ENCODE measurements at regions not wholly inside any gene's neighbourhood (a gene's known extent, or its start where the extent isn't known, plus 50 kb on each side); places are given as distances from the start of the nearest gene placed in this dataset.

GRCh38 chr6:9766240-9766915 is 648.5 kb downstream of the TFAP2A start:
- no peaks in the 10 kb centered on the region for H3K9me3 ChIP-seq (ENCODE audit: low read depth)
- no peaks in the 10 kb centered on the region for H3K36me3 ChIP-seq
- peak in 1 of 2 donors; percentile 66 for DNase-seq (ENCODE audit: low read depth in 1 of 2, low spot score in 1 of 2)
- no peak overlapping the region for H3K4me3 ChIP-seq
- H3K4me1 ChIP-seq (ENCODE audit: low read depth) = no peaks in the 10 kb centered on the region
- no peak for TF ChIP-seq CTCF (IDR thresholded peaks at IDR 0.05; ENCODE audit: low read depth, low read length)
- H3K27me3 ChIP-seq = no peaks in the 10 kb centered on the region
- H3K27ac ChIP-seq = no peak overlapping the region

- DNase-seq (ENCODE audit: low read depth in 1 of 2, low spot score in 1 of 2) = no peak
- Histone ChIP-seq H3K27me3 (no peaks in the 10 kb centered on the region), H3K4me3 (no peak overlapping the region), H3K9me3 (ENCODE audit: low read depth) (no peaks in the 10 kb centered on the region), H3K36me3 (no peaks in the 10 kb centered on the region), H3K4me1 (ENCODE audit: low read depth) (no peaks in the 10 kb centered on the region), H3K27ac (no peak overlapping the region)
- no peak for TF ChIP-seq CTCF (IDR thresholded peaks at IDR 0.05; ENCODE audit: low read depth, low read length)
These were observed 653.7 kb downstream of the TFAP2A start for GRCh38 chr6:9761220-9761619.

- Histone ChIP-seq H3K4me3 (no peak overlapping the region), H3K4me1 (ENCODE audit: low read depth) (no peaks in the 10 kb centered on the region), H3K9me3 (ENCODE audit: low read depth) (no peaks in the 10 kb centered on the region), H3K27ac (no peak overlapping the region), H3K36me3 (no peaks in the 10 kb centered on the region), H3K27me3 (no peaks in the 10 kb centered on the region)
- no peak for DNase-seq (ENCODE audit: low read depth in 1 of 2, low spot score in 1 of 2)
- TF ChIP-seq CTCF (IDR thresholded peaks at IDR 0.05; ENCODE audit: low read depth, low read length) = no peak
These were observed 660.4 kb downstream of the TFAP2A start for GRCh38 chr6:9754515-9754914.

- H3K4me3 ChIP-seq = no peak overlapping the region
- no peak for TF ChIP-seq CTCF (IDR thresholded peaks at IDR 0.05; ENCODE audit: low read depth, low read length)
- no peak for DNase-seq (ENCODE audit: low read depth in 1 of 2, low spot score in 1 of 2)
- no peaks in the 10 kb centered on the region for H3K27me3 ChIP-seq
- no peaks in the 10 kb centered on the region for H3K36me3 ChIP-seq
- H3K27ac ChIP-seq = no peak overlapping the region
- H3K4me1 ChIP-seq (ENCODE audit: low read depth) = no peaks in the 10 kb centered on the region
- no peaks in the 10 kb centered on the region for H3K9me3 ChIP-seq (ENCODE audit: low read depth)
These were observed 668.9 kb downstream of the TFAP2A start for GRCh38 chr6:9745966-9746365.

GRCh38 chr6:9745476-9745875 is 669.4 kb downstream of the TFAP2A start:
- Histone ChIP-seq H3K4me1 (ENCODE audit: low read depth) (no peaks in the 10 kb centered on the region), H3K4me3 (no peak overlapping the region), H3K36me3 (no peaks in the 10 kb centered on the region), H3K27ac (no peak overlapping the region), H3K9me3 (ENCODE audit: low read depth) (no peaks in the 10 kb centered on the region), H3K27me3 (no peaks in the 10 kb centered on the region)
- no peak for TF ChIP-seq CTCF (IDR thresholded peaks at IDR 0.05; ENCODE audit: low read depth, low read length)
- DNase-seq (ENCODE audit: low read depth in 1 of 2, low spot score in 1 of 2) = peak in 1 of 2 donors; percentile 6
